ENCODE measurements at regions not wholly inside any gene's neighbourhood (a gene's known extent, or its start where the extent isn't known, plus 50 kb on each side); places are given as distances from the start of the nearest gene placed in this dataset.
"Not testable (repeated sequence)": the region's sequence is repeated elsewhere in the genome, so short reads cannot be mapped to it uniquely, and the experiment has no call there.

- no peak for DNase-seq
Measured at GRCh38 chr1:181204530-181204929, 116.0 kb downstream of the IER5 start.

DNA sequence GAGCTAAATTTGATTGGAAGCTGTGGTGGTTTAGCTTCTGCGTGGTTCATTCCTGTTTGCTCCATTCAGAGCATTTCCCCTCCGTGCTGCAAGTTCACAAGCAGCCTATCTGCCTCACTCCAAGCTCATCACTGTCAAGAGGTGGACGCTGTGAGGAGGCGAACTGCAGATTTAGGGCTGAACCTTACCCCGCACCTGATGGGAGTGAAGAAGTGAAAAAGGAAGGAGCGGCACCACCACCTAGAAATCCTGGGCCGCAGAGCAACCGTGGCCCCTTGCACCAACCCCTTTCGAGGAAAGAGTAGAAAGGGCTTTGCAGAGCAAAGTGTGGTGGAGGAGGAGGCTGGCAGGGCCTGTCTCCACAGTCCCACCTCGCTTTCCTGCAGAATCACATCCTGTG, 117.4 kb downstream of the IER5 start:
- no peak for DNase-seq

GRCh38 chr1:181206513-181206912, 118.0 kb downstream of the IER5 start:
- DNase-seq, result no peak

GRCh38 chr1:181206979-181207790, 118.7 kb downstream of the IER5 start:
- DNase-seq, result no peak

DNA sequence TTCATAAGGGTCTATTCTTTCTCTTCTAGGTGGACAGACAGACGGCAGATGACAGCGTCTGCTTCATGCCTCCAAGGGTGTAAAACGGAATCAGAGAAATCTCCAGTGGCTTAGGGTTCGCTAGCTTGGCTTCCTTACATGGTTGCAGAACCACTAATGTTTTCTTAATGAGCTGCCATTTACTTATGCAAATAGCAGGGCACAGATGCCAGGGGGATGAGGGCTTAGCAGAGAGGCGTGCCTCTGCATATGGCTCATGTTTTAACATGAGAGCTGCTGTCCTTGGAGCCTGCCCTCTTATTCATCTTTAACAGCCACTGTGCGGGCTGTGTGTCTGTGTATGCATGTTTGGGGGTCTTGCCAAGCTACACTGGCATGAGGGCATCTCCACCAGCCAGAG, 119.6 kb downstream of the IER5 start:
- no peak for DNase-seq

DNA sequence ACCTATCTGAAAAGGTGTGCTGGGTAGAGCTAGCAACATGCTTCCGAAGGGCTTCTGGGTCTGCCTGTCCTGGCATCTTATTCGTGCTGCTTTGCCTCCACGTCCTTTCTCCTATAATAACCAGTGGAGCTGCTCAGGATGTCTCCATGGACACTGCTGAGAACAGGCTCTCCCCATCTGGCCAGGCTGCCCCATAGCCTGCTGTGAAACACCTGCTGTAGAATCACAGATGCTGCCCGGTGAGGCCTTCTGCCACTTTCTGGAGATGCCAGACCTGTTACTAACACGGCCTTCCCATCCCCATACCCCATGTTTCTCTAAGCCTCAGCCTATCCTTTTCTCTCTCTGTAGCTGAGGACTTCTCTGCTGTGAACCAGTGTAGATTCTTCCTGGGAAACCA, 120.5 kb downstream of the IER5 start:
- no peak for DNase-seq

GRCh38 chr1:181213056-181213455, 124.6 kb downstream of the IER5 start:
- DNase-seq, result no peak

GRCh38 chr1:181216591-181216994, 128.1 kb downstream of the IER5 start:
- no peak for DNase-seq

DNA sequence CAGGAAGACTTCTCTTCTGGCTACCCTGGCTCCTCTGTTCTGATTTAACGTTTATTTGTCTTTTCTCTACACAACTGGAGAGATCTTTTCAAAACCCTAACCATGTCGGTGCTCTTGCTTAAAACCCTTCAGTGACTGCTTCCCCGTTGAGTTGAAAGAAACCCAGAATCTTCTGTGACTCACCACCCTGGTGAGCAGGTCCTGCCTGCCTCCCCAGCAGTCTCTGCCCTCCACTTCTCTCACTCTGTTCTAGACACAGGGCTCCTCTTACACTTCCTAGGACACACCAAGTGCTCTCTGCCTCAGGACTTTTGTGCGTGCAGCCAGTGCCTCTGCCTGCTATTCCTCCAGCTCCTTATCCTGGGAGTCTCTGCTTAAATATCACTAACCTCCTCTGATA, 131.4 kb downstream of the IER5 start:
- DNase-seq, result no peak

DNA sequence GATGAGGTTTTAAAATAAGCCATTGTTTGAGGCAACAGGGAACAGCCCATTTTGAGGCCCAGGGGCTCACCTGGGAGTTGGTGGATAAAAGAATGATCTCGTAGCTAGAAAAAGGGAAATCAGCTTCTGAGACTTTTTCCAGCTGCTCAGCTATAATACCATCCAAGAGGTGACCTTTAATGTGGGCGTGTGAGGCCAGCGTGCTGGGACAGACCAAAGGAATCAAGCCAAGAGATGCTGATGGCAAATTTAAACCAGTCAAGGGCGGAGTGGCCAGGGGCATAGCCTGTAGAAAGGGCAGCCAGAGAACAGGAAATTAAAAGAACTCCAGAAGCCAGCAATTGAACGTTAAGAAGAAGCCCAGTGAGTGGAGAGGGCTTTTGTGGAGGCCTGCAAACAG, 132.6 kb downstream of the IER5 start:
- no peak for DNase-seq

DNA sequence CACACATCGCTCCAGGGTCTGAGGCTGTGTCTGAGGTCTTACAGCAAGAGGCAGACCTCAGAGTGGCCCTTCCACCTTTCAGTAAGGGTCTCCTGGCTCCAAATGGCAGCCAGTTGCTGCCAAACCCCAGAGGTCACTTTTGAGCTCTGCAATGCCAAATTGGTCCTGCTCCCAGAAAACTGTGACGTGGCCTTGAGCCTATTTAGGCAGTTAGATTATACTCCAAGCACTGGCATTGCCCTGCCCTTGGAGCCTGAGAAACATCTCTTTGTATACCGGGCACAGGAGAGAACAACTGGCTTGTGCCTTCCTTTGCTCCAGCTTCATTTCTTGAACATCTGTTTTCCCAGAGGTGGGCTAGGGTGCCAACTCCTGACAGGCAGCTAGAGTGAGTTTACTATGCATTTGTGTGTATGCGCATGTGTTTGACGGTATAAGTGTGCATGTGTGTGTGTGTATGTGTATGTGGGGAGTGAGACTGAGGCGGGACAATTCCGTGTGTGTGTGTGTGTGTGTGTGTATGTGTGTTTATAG, 134.5 kb downstream of the IER5 start:
- DNase-seq, result no peak

DNA sequence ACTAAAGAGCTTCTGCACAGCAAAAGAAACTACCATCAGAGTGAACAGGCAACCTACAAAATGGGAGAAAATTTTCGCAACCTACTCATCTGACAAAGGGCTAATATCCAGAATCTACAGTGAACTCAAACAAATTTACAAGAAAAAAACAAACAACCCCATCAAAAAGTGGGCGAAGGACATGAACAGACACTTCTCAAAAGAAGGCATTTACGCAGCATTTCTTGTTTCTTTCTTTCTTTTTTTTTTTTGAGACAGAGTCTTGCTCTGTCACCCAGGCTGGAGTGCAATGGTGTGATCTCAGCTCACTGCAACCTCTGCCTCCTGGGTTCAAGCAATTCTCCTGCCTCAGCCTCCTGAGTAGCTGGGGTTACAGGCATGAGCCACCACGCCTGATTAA, 138.2 kb downstream of the IER5 start:
- DNase-seq, result not testable (repeated sequence)

DNA sequence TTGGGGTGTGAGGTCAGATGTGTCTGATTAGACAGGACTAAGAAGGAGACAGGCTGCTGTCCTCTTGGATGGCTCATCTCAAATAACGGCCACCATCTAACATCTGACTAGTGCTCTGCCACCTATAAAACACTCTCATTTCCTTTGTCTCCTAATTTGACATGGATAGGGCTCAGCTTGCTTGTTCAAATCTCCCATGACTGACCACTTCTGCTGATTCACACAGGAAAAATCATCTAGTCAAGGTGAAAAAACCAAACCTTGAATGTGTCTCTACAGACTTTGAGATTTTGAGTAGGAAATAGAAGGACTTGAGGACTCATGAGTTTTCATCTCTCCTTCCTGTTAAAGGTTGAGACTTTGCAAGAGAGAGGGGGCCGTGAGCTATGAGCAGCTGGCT, 150.6 kb downstream of the IER5 start:
- DNase-seq, result no peak

DNA sequence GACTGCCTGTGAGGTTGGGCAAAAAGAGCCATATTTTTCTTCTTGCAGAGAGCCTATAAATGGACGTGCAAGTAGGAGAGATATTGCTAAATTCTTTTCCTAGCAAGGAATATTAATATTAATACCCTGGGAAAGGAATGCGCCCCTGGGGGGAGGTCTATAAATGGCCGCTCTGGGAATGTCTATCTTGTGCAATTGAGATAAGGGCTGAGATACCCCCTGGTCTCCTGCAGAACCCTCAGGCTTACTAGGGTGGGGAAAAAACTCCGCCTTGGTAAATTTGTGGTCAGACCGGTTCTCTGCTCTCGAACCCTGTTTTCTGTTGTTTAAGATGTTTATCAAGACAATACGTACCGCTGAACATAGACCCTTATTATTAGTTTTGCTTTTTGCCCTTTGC, 157.8 kb downstream of the IER5 start:
- not testable (repeated sequence) for DNase-seq

DNA sequence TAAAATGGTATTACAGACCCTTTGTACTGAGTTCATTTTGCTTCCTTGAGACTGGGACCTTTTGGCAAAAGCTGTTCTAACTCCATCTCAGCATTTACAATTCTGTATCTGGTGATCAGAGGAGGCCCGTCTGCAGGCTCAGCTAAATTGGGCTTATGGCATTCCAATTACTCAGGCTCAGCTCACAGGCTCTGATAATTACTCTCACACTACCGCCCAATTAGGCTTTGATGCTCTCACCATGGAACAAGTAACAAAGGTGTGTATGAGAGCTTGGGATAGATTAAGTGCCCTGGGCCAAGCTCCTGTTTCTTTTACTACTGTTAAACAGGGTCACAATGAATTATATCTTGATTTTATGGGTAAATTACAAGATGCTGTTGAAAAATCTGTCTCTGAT, 159.9 kb downstream of the IER5 start:
- DNase-seq, result not testable (repeated sequence)

DNA sequence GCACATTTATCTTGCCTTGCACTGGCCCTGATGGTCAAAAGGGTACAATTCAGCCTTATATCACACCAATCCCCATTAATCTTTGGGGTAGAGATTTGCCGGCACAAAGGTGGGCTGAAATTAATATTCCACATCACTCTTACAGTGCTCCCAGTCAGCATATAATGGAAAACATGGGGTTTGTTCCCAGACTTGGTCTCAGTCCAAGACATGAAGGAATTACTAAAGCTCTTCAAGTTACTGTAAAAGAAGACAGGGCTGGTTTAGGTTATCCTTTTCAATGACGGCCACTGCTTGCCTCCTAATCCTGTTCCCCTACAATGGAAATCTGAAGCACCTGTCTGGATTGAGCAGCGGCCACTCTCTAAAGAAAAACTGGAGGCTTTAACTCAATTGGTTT, 160.7 kb downstream of the IER5 start:
- DNase-seq, result no peak

GRCh38 chr1:181250038-181250437, 161.5 kb downstream of the IER5 start:
- DNase-seq, result no peak

GRCh38 chr1:181251001-181251712, 162.7 kb downstream of the IER5 start:
- no peak for DNase-seq

DNA sequence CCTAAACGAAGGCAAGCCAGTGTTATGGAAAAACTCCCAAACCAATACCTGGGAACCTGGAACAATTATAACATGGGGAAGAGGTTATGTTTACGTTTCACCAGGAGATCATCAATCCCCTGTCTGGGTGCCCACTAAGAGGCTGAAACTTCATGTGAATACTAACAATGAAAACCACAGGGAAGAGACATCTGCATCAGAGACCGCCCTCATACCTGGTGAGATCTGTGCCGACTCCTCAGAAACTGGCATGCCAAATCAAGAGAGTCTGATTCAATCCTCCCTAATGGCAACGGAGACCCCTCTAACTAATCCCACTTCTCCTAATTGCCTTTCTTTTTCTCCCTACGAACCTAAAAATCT, 163.2 kb downstream of the IER5 start:
- DNase-seq, result no peak

DNA sequence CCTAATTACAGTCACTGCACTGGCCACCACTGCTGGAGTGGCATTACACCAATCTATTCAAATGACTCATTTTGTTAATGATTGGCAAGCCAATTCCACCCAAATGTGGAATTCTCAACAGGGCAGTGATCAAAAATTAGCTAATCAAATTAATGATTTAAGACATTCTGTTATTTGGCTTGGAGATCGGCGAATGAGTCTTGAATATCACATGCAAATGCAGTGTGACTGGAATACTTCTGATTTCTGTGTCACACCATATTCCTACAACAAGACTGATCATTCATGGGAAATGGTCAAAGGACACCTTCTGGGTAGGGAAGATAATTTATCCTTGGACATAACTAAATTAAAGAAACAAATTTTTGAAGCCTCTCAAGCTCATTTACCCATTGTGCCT, 165.1 kb downstream of the IER5 start:
- DNase-seq, result not testable (repeated sequence)

DNA sequence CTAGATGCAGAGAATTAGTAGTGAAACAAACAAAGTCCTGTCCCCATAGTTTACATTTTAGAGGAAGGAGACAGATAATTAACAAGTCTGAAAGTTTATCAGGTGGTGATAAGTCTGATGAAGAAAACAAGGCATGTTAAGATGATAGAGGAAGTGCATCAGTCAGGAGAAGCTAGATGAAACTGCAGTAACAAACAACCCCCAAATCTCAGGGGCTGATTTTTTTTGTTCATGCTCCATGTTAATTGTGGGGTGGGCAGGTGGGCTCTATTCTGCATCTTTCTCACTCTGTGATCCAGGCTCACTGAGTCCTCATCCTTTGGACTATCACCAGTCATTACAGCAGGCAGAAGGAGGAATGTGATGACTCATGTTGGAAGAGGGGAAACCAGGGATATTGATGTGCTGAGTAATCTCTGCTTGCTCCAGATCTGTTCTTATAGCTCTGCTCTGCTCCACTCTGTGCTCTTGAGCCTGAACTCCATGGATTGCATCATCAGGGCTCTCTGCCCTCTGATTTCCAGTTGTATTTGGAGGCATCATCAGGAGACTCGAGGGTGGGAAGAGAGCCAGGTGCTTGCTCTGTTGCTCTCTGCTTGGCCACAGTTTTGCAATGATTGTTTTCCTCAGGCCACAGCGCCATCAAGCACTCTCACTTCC, 166.9 kb downstream of the IER5 start:
- DNase-seq, result no peak

DNA sequence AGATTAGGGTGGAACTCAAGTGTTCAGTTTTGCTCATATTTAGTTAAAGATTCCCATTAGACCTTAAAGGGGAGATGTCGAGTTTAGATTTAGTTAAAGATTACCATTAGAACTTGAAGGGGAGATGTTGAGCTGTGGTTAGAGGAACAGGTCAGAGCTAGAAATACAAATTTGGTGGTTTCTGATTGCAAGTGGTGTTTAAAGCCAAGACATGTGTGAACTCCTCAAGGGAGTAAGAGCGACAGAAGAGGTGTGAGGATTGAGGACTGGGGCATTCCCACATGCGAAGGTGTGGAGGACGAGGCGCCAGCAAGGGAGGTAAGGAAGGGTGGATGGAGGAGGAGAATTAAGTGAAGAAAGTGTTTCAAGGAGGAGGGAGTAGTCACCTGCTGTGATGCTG, 168.6 kb downstream of the IER5 start:
- no peak for DNase-seq

DNA sequence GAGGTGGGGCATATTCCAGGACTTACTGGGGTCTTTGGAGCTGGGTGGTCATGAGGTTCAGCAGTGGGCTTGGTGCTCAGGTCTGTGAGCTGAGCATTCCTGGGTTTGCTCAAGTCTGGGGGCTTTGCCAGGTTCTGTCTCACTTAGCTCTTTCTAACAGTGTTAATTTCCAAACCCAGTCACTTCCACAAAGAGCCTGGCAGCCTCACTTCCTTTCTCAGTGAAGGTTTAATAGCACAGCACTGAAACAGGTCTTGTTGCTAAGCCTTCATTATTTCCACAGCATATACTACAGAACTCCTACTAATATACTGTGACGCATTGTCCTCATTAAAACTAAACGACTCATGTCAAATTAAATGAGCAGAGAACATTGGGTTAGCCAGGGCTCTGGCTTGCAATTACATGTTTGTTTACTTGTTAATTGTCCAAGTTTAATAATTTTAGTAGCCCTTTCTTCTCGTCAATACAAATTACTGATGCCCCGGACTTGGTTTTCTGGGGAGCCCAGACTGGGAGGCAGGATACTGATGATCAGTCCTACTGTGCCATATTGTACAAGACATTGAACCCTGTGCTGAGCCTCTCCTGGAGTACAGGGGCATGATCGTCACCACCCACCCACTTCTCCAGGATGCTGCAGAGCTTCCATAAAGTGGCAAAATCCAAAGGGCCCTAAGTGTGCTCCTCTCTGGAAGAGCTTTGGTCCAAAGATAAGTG, 170.7 kb downstream of the IER5 start:
- no peak for DNase-seq
